Trophoblast cell (in vitro differentiated cells and primary cell): ENCODE measurements at regions not wholly inside any gene's neighbourhood (a gene's known extent, or its start where the extent isn't known, plus 50 kb on each side); places are given as distances from the start of the nearest gene placed in this dataset.

Experiments
- DNase-seq, 2 donors: peaks; one replicate each; pipeline ENCODE4 v3.0.0-alpha.2; 2016
- H2AFZ ChIP-seq: 2 replicates; pipeline ENCODE4 v1.6.1; 2013; ENCODE audit warnings: low read length, moderate library complexity, mild to moderate bottlenecking; ENCODE audit not compliant: insufficient read depth, poor library complexity
- H2AK5ac ChIP-seq: 2 replicates; pipeline ENCODE4 v1.6.1; 2013; ENCODE audit warnings: mild to moderate bottlenecking, low read length
- H2BK120ac ChIP-seq: 2 replicates; pipeline ENCODE4 v1.6.1; 2013; ENCODE audit warnings: low read length, mild to moderate bottlenecking, moderate library complexity; ENCODE audit not compliant: insufficient read depth, poor library complexity
- H2BK12ac ChIP-seq: 2 replicates; pipeline ENCODE4 v1.6.1; 2013; ENCODE audit warnings: mild to moderate bottlenecking, low read length, moderate library complexity
- H2BK5ac ChIP-seq: 2 replicates; pipeline ENCODE4 v1.6.1; 2013; ENCODE audit warnings: low read length, low read depth, moderate library complexity, mild to moderate bottlenecking; ENCODE audit not compliant: poor library complexity
- H3K14ac ChIP-seq: 2 replicates; pipeline ENCODE4 v1.6.1; 2013; ENCODE audit warnings: mild to moderate bottlenecking, low read length
- H3K18ac ChIP-seq: 2 replicates; pipeline ENCODE4 v1.6.1; 2013; ENCODE audit warnings: mild to moderate bottlenecking, low read length
- H3K23ac ChIP-seq: 2 replicates; pipeline ENCODE4 v1.6.1; 2013; ENCODE audit warnings: low read length
- H3K27ac ChIP-seq: 2 replicates; pipeline ENCODE4 v1.5.1; 2013; ENCODE audit warnings: low read depth, mild to moderate bottlenecking, inconsistent platforms, low read length, moderate library complexity
- H3K27me3 ChIP-seq: 2 replicates; pipeline ENCODE4 v1.6.1; 2013; ENCODE audit warnings: inconsistent platforms, mild to moderate bottlenecking, low read length, moderate library complexity; ENCODE audit not compliant: insufficient read depth
- H3K36me3 ChIP-seq, 2 experiments: 1 replicate in 1 of 2; 2 replicates in 1 of 2; pipeline ENCODE4 v1.6.1; 2013; ENCODE audit warnings: low read length in 2 of 2, mild to moderate bottlenecking in 2 of 2, moderate library complexity in 1 of 2; ENCODE audit not compliant: insufficient read depth in 2 of 2, control insufficient read depth in 1 of 2
- H3K4ac ChIP-seq: 2 replicates; pipeline ENCODE4 v1.6.1; 2013; ENCODE audit warnings: low read depth, mild to moderate bottlenecking, low read length, moderate library complexity
- H3K4me1 ChIP-seq, 2 experiments: 1 replicate in 1 of 2; 2 replicates in 1 of 2; pipeline ENCODE4 v1.6.1; 2013; ENCODE audit warnings: low read length in 2 of 2, mild to moderate bottlenecking in 2 of 2, moderate library complexity in 1 of 2; ENCODE audit not compliant: insufficient read depth in 2 of 2, control insufficient read depth in 1 of 2
- H3K4me2 ChIP-seq: 2 replicates; pipeline ENCODE4 v1.6.1; 2013; ENCODE audit warnings: inconsistent platforms, mild to moderate bottlenecking, low read length, moderate library complexity
- H3K4me3 ChIP-seq: 2 replicates; pipeline ENCODE4 v1.5.1; 2013; ENCODE audit warnings: mild to moderate bottlenecking, low read depth, low read length, inconsistent platforms
- H3K79me1 ChIP-seq: one replicate; pipeline ENCODE4 v1.6.1; 2013; ENCODE audit warnings: low read length
- H3K79me2 ChIP-seq: 2 replicates; pipeline ENCODE4 v1.6.1; 2013; ENCODE audit warnings: low read length, mild to moderate bottlenecking; ENCODE audit not compliant: control insufficient read depth, insufficient read depth, poor library complexity
- H3K9ac ChIP-seq: 2 replicates; pipeline ENCODE4 v1.6.1; 2013; ENCODE audit warnings: mild to moderate bottlenecking, low read length
- H3K9me3 ChIP-seq: 2 replicates; pipeline ENCODE4 v1.6.1; 2013; ENCODE audit warnings: low read depth, mild to moderate bottlenecking, control low read depth, inconsistent platforms, low read length; ENCODE audit not compliant: insufficient read depth
- H4K12ac ChIP-seq: 2 replicates; pipeline ENCODE4 v1.6.1; 2013; ENCODE audit warnings: low read depth, mild to moderate bottlenecking, low read length, moderate library complexity
- H4K8ac ChIP-seq: 2 replicates; pipeline ENCODE4 v1.6.1; 2013; ENCODE audit warnings: low read depth, mild to moderate bottlenecking, low read length, moderate library complexity
- H4K91ac ChIP-seq: one replicate; pipeline ENCODE4 v1.6.1; 2013; ENCODE audit warnings: low read depth, mild to moderate bottlenecking, low read length, moderate library complexity
- WGBS: extraction: QIAGEN DNeasy Blood & Tissue Kit; methylation state at CpG from one replicate; pipeline ENCODE4 v1.1.7; 2013; ENCODE audit warnings: missing lambda C conversion rate; ENCODE audit not compliant: insufficient read length, insufficient coverage; ENCODE audit errors: extremely low coverage; 5-methylcytosine and 5-hydroxymethylcytosine counted together

DNA sequence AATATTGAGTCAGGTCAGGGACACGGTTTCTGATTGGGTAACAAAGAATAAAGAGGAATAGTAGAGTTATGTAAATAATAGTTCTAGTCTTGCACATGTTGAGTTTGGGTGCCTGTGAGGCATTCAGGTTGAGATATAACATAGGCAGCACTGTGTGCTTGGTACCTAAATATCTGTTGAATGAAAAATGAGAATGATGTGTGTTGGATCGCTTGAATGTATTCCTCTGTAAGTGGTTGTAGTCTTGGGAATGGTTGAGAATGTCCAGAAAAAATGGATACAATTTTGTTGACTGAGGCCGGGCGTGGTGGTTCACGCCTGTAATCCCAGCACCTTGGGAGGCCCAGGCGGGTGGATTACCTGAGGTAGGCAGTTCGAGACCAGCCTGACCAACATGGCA is 116.3 kb upstream of the HNRNPU start:
- no peak overlapping the region for H4K8ac ChIP-seq

DNA sequence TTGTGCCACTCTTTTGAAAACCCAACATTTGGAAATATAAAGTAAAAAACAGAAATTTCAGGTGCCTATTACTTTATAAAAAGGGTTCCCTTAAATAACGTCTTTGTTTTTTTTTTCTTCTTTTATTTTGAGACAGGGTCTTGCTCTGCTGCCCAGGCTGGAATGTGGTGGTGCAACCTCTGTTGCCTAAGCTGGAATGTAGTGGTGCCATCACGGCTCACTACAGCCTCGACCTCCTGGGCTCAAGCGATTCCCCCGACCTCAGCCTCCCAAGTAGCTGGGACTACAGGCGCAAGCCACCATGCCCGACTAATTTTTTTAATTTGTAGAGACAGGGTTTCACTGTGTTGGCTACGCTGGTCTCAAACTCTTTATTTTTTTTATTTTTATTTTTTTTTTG is 110.2 kb upstream of the HNRNPU start:
- H2AK5ac ChIP-seq, result no peak overlapping the region
- H3K4me1 ChIP-seq, result peaks cover 0 to 2% of the 10 kb centered on the region in 2 experiments
- no peak overlapping the region for H3K9ac ChIP-seq
- no peak overlapping the region for H2BK12ac ChIP-seq
- H3K4me2 ChIP-seq, result no peak overlapping the region
- no peak overlapping the region for H2BK120ac ChIP-seq
- no peaks in the 10 kb centered on the region for H3K9me3 ChIP-seq
- no peak overlapping the region for H2AFZ ChIP-seq
- no peak overlapping the region for H3K23ac ChIP-seq
- H3K36me3 ChIP-seq, result no peaks in the 10 kb centered on the region
- peaks cover 9% of the 10 kb centered on the region for H3K79me2 ChIP-seq
- H3K4ac ChIP-seq, result no peak overlapping the region
- WGBS, result no CpG with 5 or more reads among the region's 8 CpGs
- H4K12ac ChIP-seq, result no peak overlapping the region
- no peak overlapping the region for H3K18ac ChIP-seq
- no peak overlapping the region for H2BK5ac ChIP-seq
- H3K4me3 ChIP-seq, result no peak overlapping the region
- peak in 1 of 2 donors; percentile 51 for DNase-seq
- H3K27me3 ChIP-seq, result no peaks in the 10 kb centered on the region
- no peak overlapping the region for H4K91ac ChIP-seq
- no peak overlapping the region for H4K8ac ChIP-seq
- no peak overlapping the region for H3K14ac ChIP-seq
- H3K27ac ChIP-seq, result no peak overlapping the region
- H3K79me1 ChIP-seq, result peaks cover 16% of the 10 kb centered on the region

More for the DNA sequence above, 116.3 kb upstream of the HNRNPU start:
- no peak overlapping the region for H3K27ac ChIP-seq
- H3K14ac ChIP-seq, result no peak overlapping the region
- H3K36me3 ChIP-seq, result no peaks in the 10 kb centered on the region
- H4K12ac ChIP-seq, result no peak overlapping the region
- no peaks in the 10 kb centered on the region for H3K79me2 ChIP-seq
- no peak overlapping the region for H3K4me2 ChIP-seq
- no peak overlapping the region for H3K9ac ChIP-seq
- peak in 1 of 2 donors; percentile 54 for DNase-seq
- H2BK120ac ChIP-seq, result no peak overlapping the region
- WGBS, result 100% methylated on average over 1 of the region's 7 CpGs
- no peaks in the 10 kb centered on the region for H3K79me1 ChIP-seq
- no peak overlapping the region for H3K18ac ChIP-seq
- H2BK5ac ChIP-seq, result no peak overlapping the region
- no peak overlapping the region for H3K23ac ChIP-seq
- H3K4me1 ChIP-seq, result peaks cover 6 to 9% of the 10 kb centered on the region in 2 experiments
- H3K27me3 ChIP-seq, result no peaks in the 10 kb centered on the region
- no peak overlapping the region for H2BK12ac ChIP-seq
- no peak overlapping the region for H2AK5ac ChIP-seq
- H3K4me3 ChIP-seq, result no peak overlapping the region
- no peak overlapping the region for H4K91ac ChIP-seq
- H3K4ac ChIP-seq, result no peak overlapping the region
- H3K9me3 ChIP-seq, result no peaks in the 10 kb centered on the region
- no peak overlapping the region for H2AFZ ChIP-seq

DNA sequence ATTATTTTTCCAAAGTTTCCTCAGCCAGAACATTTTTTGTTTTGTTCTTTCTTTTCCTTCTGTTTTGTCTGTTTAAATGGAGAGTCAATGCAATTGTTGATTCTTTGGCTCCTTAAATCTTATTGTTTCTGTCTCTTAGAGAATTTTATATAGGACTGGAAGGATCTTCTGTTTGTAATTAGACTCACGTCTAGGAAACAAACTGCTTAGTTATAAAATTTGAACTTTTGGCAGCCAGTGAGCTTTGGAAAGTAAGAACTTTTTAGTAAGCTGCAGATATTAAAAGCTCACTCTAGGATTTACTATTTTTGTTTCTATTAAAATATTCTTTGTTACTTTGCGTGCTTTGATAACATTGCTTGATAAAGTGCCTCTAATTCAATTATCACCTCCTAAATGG is 109.8 kb upstream of the HNRNPU start:
- H3K23ac ChIP-seq, result no peak overlapping the region
- H2AK5ac ChIP-seq, result no peak overlapping the region
- no peak overlapping the region for H3K14ac ChIP-seq
- no CpG with 5 or more reads among the region's 2 CpGs for WGBS
- H3K27ac ChIP-seq, result no peak overlapping the region
- no peak overlapping the region for H3K9ac ChIP-seq
- H3K18ac ChIP-seq, result no peak overlapping the region
- peaks cover 0 to 2% of the 10 kb centered on the region in 2 experiments for H3K4me1 ChIP-seq
- no peaks in the 10 kb centered on the region for H3K27me3 ChIP-seq
- H3K79me1 ChIP-seq, result peaks cover 16% of the 10 kb centered on the region
- no peak overlapping the region for H3K4me3 ChIP-seq
- H2BK12ac ChIP-seq, result no peak overlapping the region
- H2BK120ac ChIP-seq, result no peak overlapping the region
- H4K12ac ChIP-seq, result no peak overlapping the region
- H3K36me3 ChIP-seq, result no peaks in the 10 kb centered on the region
- H3K4me2 ChIP-seq, result no peak overlapping the region
- peaks cover 9% of the 10 kb centered on the region for H3K79me2 ChIP-seq
- no peak overlapping the region for H4K91ac ChIP-seq
- H2AFZ ChIP-seq, result no peak overlapping the region
- no peak overlapping the region for H2BK5ac ChIP-seq
- H4K8ac ChIP-seq, result no peak overlapping the region
- no peak for DNase-seq
- no peaks in the 10 kb centered on the region for H3K9me3 ChIP-seq
- no peak overlapping the region for H3K4ac ChIP-seq

DNA sequence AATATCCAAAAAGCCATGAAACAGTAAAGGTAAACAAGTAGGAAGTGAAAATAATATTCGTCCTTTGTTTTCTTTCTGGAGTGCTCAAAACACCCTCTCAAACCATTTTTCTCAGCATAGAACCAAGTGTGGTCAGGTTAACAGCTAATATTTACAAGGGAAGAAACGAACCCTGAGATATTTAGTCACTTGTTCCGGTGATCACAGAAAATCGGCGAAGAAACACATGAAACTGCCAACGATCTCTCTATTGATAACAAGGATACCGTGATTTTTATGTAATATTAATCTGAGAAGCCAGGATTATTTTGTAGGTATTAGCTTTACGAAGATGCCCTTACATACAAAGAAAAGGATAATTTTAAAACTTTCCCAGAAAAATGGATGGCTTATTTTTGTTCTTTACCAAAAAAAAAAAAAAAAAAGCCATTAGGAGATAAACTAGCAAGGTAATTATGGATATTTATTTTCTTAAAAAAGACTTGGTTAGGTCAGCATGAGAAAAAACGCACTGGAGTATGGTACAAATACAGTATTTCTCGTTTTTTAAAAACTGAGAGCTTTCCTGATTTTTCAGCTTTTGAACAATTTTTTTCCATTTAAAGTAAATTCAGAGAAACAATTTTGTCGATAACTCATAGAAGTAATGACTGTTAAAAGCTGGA is 107.3 kb upstream of the HNRNPU start:
- Histone ChIP-seq H4K8ac (no peak overlapping the region), H2BK5ac (no peak overlapping the region), H2BK120ac (no peak overlapping the region), H3K4me2 (peak overlapping the region; percentile 93), H3K9me3 (no peaks in the 10 kb centered on the region), H2AK5ac (no peak overlapping the region), H3K27ac (peak overlapping the region; percentile 93), H3K79me2 (peaks cover 9% of the 10 kb centered on the region), H3K27me3 (no peaks in the 10 kb centered on the region), H3K4me3 (no peak overlapping the region), H3K36me3 (no peaks in the 10 kb centered on the region), H3K4ac (no peak overlapping the region), H3K4me1 (peaks cover 2 to 5% of the 10 kb centered on the region in 2 experiments), H4K12ac (no peak overlapping the region), H2BK12ac (no peak overlapping the region), H4K91ac (no peak overlapping the region), H3K23ac (no peak overlapping the region), H3K9ac (no peak overlapping the region), H3K18ac (no peak overlapping the region), H3K14ac (no peak overlapping the region), H3K79me1 (peaks cover 18% of the 10 kb centered on the region), H2AFZ (no peak overlapping the region)
- no CpG with 5 or more reads among the region's 11 CpGs for WGBS
- peak in 1 of 2 donors; percentile 38 for DNase-seq
